Stimulated activated naive CD4-positive, alpha-beta T cell (primary cell): ENCODE measurements at regions not wholly inside any gene's neighbourhood (a gene's known extent, or its start where the extent isn't known, plus 50 kb on each side); places are given as distances from the start of the nearest gene placed in this dataset.
"Not testable (repeated sequence)": the region's sequence is repeated elsewhere in the genome, so short reads cannot be mapped to it uniquely, and the experiment has no call there.

Source experiments
- DNase-seq, 6 experiments: peaks; one replicate each; lab custom pipeline; 2025; lab: John Stamatoyannopoulos, UW

GRCh38 chr12:59084511-59085375, 164.4 kb upstream of the LRIG3 start:
- no peak for DNase-seq

GRCh38 chr12:59082952-59083351, 162.6 kb upstream of the LRIG3 start:
- DNase-seq, result no peak

GRCh38 chr12:59080101-59080500, 159.8 kb upstream of the LRIG3 start:
- DNase-seq, result no peak

GRCh38 chr12:59079472-59079871, 159.2 kb upstream of the LRIG3 start:
- DNase-seq, result no peak

- DNase-seq, result no peak
Measured at GRCh38 chr12:59079002-59079401, 158.7 kb upstream of the LRIG3 start.

GRCh38 chr12:59077575-59078426, 157.5 kb upstream of the LRIG3 start:
- DNase-seq, result no peak

GRCh38 chr12:59077153-59077552, 156.8 kb upstream of the LRIG3 start:
- DNase-seq, result no peak

- no peak for DNase-seq
Measured at GRCh38 chr12:59076622-59077021, 156.3 kb upstream of the LRIG3 start.

GRCh38 chr12:59075968-59076490, 155.7 kb upstream of the LRIG3 start:
- DNase-seq, result no peak

- DNase-seq, result no peak
Measured at GRCh38 chr12:59075141-59075540, 154.8 kb upstream of the LRIG3 start.

GRCh38 chr12:59070322-59070933, 150.1 kb upstream of the LRIG3 start:
- DNase-seq, result no peak

- DNase-seq, result no peak
Measured at GRCh38 chr12:59069516-59069915, 149.2 kb upstream of the LRIG3 start.

GRCh38 chr12:59068436-59068835, 148.1 kb upstream of the LRIG3 start:
- no peak for DNase-seq

- DNase-seq, result no peak
Measured at GRCh38 chr12:59067083-59067482, 146.8 kb upstream of the LRIG3 start.

GRCh38 chr12:59066445-59066844, 146.1 kb upstream of the LRIG3 start:
- DNase-seq, result no peak

GRCh38 chr12:59059088-59059935, 139.0 kb upstream of the LRIG3 start:
- DNase-seq, result no peak

GRCh38 chr12:59056966-59057365, 136.7 kb upstream of the LRIG3 start:
- DNase-seq, result no peak

GRCh38 chr12:59055204-59055860, 135.0 kb upstream of the LRIG3 start:
- DNase-seq, result no peak

GRCh38 chr12:59053266-59053899, 133.1 kb upstream of the LRIG3 start:
- not testable (repeated sequence) for DNase-seq

- DNase-seq, result no peak
Measured at GRCh38 chr12:59046763-59047534, 126.6 kb upstream of the LRIG3 start.
